IPS-NIHi11 (cell line): ENCODE measurements at regions not wholly inside any gene's neighbourhood (a gene's known extent, or its start where the extent isn't known, plus 50 kb on each side); places are given as distances from the start of the nearest gene placed in this dataset.
"Not testable (repeated sequence)": the region's sequence is repeated elsewhere in the genome, so short reads cannot be mapped to it uniquely, and the experiment has no call there.

Source experiments
- DNase-seq: peaks from one replicate; pipeline ENCODE4 v3.0.0; 2012; ENCODE audit warnings: mixed read lengths, low spot score

DNA sequence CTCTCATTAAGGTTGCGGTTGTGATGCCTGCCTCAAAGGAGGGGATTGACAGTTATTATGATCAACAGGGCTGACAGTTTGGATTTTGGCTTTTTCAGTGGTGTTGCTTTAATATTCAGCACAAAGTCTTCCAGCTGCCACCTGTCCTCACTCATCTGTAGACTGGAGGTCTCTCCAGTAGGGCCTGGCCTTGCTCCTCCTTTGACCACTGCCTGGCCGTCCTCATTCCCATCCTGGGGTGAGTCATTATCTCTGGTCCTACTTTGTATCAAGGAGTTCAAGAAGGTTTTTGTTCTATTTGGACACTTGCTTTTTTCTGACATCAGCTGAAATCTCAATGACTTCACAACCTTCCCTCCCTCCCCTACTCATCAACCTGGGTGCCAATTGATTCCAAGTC is 95.1 kb upstream of the ZPLD1 start:
- DNase-seq = no peak

DNA sequence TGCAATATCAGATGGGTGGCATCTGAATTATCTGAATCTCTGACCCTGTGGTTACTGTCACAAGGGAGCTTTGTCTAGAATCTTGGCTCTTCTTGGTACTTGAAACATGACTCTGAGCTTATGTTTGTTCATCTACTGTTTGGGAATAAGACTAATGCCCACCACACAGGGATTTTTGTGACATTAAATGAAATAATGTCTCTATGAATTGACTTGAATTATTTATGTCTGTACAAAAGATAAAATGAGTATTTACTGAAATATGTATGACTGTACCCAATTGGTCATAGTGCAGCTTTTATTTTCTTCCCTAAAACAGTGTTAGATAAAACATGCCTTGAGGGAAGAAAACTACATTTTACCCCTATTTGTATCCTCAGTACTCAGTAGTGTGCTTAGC is 87.9 kb upstream of the ZPLD1 start:
- DNase-seq = no peak

DNA sequence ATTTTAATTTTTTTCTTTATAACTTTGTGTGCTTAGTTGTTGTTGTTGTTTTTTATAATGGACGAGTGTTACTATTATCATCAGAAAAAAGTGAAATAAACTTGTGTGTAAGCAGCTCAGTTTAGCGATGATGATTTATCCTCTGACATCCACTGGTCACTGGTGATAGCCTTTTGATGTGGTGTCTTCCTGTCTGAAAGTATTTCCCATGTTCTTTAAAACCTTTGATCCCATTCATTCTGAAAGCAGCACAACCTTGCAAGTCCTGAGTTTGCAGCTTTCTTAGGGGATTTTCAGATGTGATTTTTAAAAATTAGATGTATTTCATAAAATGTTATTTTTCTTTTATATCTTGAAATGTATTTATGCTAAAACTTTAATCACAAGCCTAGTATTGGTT is 85.9 kb upstream of the ZPLD1 start:
- no peak for DNase-seq

DNA sequence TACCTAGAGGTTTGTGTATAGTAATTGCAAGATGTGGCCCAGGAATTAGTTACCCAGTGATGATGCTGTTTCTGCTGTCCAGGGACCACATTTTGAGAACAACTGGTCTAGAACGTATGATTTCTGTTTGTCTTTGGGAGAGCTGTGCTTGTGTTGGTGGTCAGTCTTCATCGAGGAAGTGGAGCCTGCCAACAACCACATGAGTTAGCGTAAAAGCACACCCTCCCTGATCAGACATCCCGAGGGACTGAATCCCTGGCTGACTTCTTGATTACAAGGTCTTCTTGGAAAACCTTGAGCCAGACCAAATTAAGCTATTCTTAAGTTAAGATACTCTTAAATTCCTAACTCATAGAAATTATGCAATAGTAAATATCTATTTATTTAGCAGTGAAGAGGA is 81.7 kb upstream of the ZPLD1 start:
- DNase-seq = no peak

DNA sequence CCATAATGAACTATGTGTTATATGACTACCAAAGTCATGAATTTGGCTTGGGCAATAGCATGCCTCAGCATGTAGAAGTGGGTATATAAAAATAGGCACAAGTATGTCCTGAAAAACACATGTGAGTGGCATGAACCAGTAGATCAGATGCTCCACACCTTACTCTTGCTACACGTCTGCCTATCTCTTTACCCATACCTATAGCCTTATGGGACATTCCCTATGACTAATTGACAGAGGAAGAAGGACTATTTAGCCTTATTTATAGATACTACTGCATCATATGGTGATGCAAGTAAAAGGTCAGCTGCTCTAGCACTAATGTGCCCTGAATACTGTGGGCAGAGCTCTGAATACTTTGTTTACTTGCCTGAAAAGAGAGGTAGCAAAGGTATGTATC is 81.0 kb upstream of the ZPLD1 start:
- DNase-seq = no peak

DNA sequence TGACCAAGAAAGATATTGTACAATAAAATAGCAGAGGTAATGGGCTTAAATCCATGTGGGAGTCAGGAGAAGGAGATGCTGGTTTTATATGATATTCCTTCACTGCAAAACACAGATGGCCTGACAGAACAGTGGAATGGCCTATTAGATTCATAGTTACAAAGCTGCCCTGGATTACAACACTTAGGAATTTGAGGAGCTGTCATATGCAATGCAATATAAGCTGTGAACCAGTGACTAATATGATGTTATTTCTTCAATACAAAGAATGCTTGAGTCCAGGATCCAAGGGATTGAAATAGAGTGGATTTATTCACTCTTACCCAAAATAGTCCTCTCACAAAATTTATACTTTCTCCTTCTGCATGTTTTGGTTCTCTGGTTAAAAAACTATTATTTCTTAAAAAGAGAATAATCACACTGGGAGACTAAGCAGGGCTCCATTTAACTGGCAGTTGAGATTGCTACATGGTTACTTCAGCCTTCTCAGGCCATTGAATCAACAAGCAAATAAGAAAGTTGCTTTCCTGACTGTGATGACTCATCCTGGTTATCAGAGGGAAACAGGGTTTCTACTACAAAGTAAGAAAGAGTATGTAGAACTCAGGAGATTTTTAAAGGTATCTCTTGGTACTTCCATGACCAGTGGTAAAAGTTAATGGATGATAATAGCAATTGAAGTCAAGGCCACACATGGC is 79.8 kb upstream of the ZPLD1 start:
- no peak for DNase-seq

DNA sequence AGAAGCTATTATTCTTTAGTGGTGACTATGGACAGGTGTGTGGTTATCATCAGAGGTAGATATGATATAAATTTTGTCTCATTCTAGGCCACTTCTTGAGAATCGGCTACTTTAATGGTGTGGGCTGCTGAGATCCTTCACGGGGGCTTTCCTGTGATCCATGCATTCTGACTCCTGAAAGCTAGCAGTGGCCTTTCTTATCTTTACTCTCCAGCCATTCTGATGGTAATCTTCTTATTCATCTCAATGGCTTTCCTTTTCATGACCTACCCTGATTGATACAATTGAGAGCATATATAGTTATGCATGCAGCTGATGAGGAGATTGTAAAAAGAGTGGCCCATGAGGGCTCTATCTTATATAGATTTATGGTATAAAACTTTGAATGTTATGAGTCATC is 78.3 kb upstream of the ZPLD1 start:
- no peak for DNase-seq

DNA sequence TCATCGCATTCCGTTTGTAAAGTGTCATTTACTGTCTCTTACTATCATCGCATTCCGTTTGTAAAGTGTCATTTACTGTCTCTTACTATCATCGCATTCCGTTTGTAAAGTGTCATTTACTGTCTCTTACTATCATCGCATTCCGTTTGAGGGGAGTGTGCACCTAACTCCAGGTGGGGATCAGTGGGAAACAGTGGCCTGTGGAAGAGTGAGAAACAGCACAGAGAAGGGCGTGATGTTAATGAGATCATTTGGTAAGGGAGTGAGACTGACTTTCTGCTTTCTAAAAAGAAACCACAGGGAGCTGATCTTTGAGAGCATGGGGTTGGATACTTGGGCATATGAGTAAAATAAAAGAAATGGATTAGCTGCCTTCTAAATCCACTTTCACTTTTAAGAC is 77.5 kb upstream of the ZPLD1 start:
- DNase-seq = not testable (repeated sequence)

DNA sequence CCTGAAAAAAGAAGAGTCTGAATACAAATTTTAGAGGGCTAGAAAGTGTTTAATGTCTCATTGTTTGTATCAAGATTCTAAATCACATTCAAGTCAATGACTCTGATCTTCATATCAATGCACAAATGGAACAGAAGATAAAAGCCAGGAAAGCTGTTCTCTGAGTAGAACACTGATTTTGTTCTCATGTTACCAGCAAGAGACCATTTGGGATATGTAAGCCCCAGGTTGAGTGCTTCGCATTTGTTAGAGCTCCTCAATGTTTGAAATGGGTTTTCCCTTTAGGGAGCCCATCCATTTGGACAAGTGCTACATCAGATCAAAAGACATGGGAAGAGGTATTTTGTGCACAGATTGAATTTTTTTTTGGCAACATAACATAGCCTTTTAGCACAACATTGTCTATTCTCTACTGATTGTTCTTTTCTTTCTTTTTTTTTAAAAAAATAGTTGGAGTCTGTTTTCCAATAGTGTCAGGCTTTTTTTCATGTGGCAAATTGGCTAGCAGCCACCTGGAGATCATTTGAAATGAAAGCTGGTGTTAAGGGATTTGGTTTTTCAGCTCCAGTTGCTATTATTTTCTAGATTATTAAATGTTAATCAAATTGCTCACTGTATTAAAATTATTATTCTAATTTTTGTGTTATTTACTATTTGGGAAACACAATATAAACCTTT is 74.5 kb upstream of the ZPLD1 start:
- peak; percentile 10 for DNase-seq

DNA sequence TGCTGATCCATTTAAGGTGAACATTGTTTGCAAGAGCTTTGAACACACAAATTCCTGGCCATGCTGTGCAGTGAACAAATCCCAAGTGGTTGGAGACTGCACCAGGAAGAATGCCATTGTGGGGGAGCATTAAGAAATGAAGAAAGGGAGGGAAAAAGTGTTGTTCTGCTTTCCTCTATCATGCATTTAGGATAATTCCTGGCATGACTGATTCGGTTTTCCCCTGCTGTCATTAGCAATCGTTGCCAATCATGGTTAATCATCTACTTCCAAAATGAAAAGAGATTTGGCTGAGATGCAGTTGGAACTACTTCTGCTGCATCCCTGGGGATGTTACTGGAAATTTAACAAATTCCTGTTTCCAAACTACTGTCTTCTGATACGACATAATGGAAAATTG is 73.7 kb upstream of the ZPLD1 start:
- DNase-seq = no peak

DNA sequence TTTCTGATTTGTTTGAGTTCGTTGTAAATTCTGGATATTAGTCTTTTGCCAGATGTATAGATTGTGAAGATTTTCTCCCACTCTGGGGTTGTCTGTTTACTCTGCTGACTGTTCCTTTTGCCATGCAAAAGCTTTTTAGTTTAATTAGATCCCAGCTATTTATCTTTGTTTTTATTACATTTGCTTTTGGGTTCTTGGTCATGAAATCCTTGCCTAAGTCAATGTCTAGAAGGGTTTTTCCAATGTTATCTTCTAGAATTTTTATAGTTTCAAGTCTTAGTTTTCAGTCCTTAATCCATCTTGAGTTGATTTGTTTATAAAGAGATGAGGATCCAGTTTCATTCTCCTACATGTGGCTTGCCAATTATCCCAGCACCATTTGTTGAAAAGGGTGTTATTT is 68.7 kb upstream of the ZPLD1 start:
- DNase-seq = not testable (repeated sequence)

DNA sequence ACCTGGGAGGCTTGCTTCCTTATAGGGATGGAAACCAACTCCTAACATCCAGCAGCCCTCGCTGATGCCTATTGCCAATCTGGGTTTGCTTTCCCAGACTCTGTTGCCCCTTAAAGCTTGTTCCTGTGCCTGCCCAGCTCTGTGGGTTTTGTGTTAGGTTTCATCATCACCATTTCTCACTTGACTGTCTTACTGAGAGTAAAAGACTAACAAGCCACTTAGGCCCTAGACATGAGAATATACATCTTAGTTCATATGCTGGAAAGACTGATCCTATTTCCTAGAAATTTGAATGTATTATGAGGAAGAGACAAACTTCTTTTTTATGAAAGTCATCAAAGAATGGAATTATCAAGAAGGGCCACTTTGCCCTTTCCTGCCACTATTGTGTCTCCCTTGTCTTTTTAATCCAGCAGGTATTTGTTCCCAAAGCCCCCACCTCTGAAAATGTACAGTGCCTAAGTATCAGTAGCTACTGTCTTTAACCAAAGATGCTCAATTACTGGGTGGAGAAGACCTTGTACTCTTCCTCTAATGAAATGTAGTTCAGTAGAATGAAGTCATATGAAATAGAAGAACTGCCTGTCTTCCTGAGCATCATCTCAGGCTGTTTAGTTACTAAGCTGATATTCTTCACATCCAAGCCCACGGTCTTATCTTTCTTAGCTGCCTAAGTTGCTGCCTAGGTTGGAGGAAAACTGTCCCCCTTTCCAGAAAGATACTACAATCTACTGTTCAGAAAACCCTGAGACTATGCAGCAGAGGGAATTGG is 59.8 kb upstream of the ZPLD1 start:
- no peak for DNase-seq

DNA sequence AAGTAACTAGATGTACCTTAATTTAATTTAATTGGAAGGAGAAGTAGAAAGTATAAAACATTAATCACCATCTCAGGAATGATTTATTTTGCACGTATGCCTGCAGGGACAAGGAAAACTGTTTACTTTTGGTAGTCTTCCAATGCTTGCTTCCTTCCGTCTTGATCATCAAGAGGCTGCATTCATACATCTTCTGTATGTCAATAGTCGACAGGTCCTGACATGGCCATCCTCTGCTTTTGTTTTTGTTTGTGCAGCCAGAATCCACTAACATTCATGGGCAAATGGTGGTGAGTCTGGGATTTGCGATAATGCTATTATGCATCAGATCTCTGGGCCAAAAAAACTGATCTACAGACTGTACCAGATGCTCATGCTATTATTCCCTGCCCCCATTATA is 56.6 kb upstream of the ZPLD1 start:
- no peak for DNase-seq

DNA sequence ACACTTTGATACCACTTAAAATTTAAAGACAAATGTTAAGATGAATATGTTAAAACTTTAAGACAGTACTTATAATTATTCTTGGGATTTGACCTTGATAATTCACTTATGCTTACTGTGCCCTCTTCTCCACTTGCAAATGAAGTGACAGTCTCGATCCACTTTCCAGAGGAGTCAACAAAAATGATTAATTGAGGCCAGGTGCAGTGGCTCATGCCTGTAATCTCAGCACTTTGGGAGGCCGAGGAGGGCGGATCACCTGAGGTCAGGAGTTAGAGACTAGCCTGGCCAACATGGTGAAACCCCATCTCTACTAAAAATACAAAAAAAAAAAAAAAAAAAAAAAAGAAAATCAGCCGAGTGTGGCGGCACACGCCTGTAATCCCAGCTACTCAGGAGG is 52.6 kb upstream of the ZPLD1 start:
- DNase-seq = not testable (repeated sequence)
